GM23338 (cell line): ENCODE measurements at regions not wholly inside any gene's neighbourhood (a gene's known extent, or its start where the extent isn't known, plus 50 kb on each side); places are given as distances from the start of the nearest gene placed in this dataset.

Experiments used
- CREB1 ChIP-seq: fragments of 250-450 bp; sonication (Bioruptor Pico); IDR thresholded peaks from 2 replicates; pipeline ENCODE4 v1.5.0; 2020; ENCODE audit warnings: low read depth, mild to moderate bottlenecking, moderate library complexity
- CTCF ChIP-seq, 2 experiments: fragments of 200-600 bp in 1 of 2; sonication (generic) in 1 of 2; conservative IDR thresholded peaks; 2 replicates each; pipeline versions ENCODE4 v1.5.1 to v1.6.1; 2016 to 2017; ENCODE audit warnings: antibody characterized with exemption in 2 of 2, low read depth in 2 of 2, mild to moderate bottlenecking in 2 of 2, moderate library complexity in 1 of 2
- ETS1 ChIP-seq: IDR thresholded peaks from 2 replicates; pipeline ENCODE4 v1.6.1; 2016; ENCODE audit warnings: antibody characterized with exemption
- JUNB ChIP-seq: IDR thresholded peaks from one replicate; pipeline ENCODE4 v1.6.1; 2016; ENCODE audit warnings: antibody characterized with exemption; ENCODE audit not compliant: unreplicated experiment
- POLR2AphosphoS5 ChIP-seq: IDR thresholded peaks from 2 replicates; pipeline ENCODE4 v1.6.1; 2016; ENCODE audit warnings: antibody characterized with exemption, low read depth
- ZNF114 ChIP-seq: fragments of 250-450 bp; sonication (Bioruptor Pico); IDR thresholded peaks from 2 replicates; pipeline ENCODE4 v1.5.0; 2020; ENCODE audit warnings: mild to moderate bottlenecking, moderate library complexity
- ZNF331 ChIP-seq: fragments of 250-450 bp; sonication (Bioruptor Pico); IDR thresholded peaks from 2 replicates; pipeline ENCODE4 v1.5.0; 2020; ENCODE audit warnings: low read depth, mild to moderate bottlenecking, moderate library complexity
- ZNF462 ChIP-seq: fragments of 250-450 bp; sonication (Bioruptor Pico); IDR thresholded peaks from 2 replicates; pipeline ENCODE4 v1.5.0; 2020; ENCODE audit warnings: mild to moderate bottlenecking, moderate library complexity

GRCh38 chr7:52723606-52724005, 311.8 kb upstream of the POM121L12 start (continued):
- TF ChIP-seq ZNF462 (CRISPR knock-in tag) (no peak), ZNF331 (CRISPR knock-in tag) (no peak), JUNB (no peak), CREB1 (CRISPR knock-in tag) (no peak), CTCF (conservative IDR thresholded peaks at IDR 0.05; ENCODE audit: low read depth in 2 of 2) (no peak), ETS1 (no peak), ZNF114 (CRISPR knock-in tag) (no peak), POLR2AphosphoS5 (no peak)
